WTC11 (cell line): ENCODE measurements at regions not wholly inside any gene's neighbourhood (a gene's known extent, or its start where the extent isn't known, plus 50 kb on each side); places are given as distances from the start of the nearest gene placed in this dataset.
"Not testable (repeated sequence)": the region's sequence is repeated elsewhere in the genome, so short reads cannot be mapped to it uniquely, and the experiment has no call there.

Experiments used
- ATAC-seq: fragments of 200-7000 bp; cut with Tn5 transposase; 2 replicates; pipeline ENCODE4 v1.10.0; 2021; ENCODE audit warnings: mild to moderate bottlenecking, moderate library complexity
- CTCF ChIA-PET: fragments of 300-600 bp; sonication (Branson Sonifier 250); formaldehyde crosslinking; loops from one replicate; lab custom pipeline; 2021; ENCODE audit warnings: antibody characterized with exemption; lab: Charles Lee
- POLR2A ChIA-PET: fragments of 350-600 bp; sonication (Branson Sonifier 250); formaldehyde crosslinking; loops from one replicate; lab custom pipeline; 2021; ENCODE audit warnings: antibody characterized with exemption; lab: Charles Lee
- DNase-seq: peaks from one replicate; pipeline ENCODE4 v3.0.0; 2021; ENCODE audit warnings: low spot score
- H3K27ac Mint-ChIP-seq: 2 replicates; pipeline ENCODE4 v1.8.0; 2021; ENCODE audit warnings: mixed read lengths
- H3K27me3 Mint-ChIP-seq: 2 replicates; pipeline ENCODE4 v1.8.0; 2021; ENCODE audit warnings: low read depth, mild to moderate bottlenecking, moderate library complexity, mixed read lengths
- H3K36me3 Mint-ChIP-seq: 2 replicates; pipeline ENCODE4 v1.8.0; 2021; ENCODE audit warnings: mixed read lengths
- H3K4me1 Mint-ChIP-seq: 2 replicates; pipeline ENCODE4 v1.8.0; 2022; ENCODE audit warnings: mixed read lengths
- H3K4me3 Mint-ChIP-seq: 2 replicates; pipeline ENCODE4 v1.8.0; 2021; ENCODE audit warnings: mild to moderate bottlenecking, moderate library complexity, mixed read lengths
- H3K9me3 Mint-ChIP-seq: 2 replicates; pipeline ENCODE4 v1.8.0; 2021; ENCODE audit warnings: mixed read lengths
- ARID4B ChIP-seq: sonication (generic); formaldehyde crosslinking; IDR thresholded peaks from 2 replicates; pipeline ENCODE4 v1.8.0; 2023; ENCODE audit warnings: missing genetic modification reagents, mild to moderate bottlenecking, borderline replicate concordance
- CTCF ChIP-seq: fragments of 200-600 bp; IDR thresholded peaks from 2 replicates; pipeline ENCODE4 v1.8.0; 2022; ENCODE audit warnings: antibody characterized with exemption
- ELF4 ChIP-seq: sonication (generic); formaldehyde crosslinking; IDR thresholded peaks from 2 replicates; pipeline ENCODE4 v1.8.1; 2022; ENCODE audit warnings: low read depth, mild to moderate bottlenecking, moderate library complexity, missing genetic modification reagents
- ETV6 ChIP-seq: sonication (generic); formaldehyde crosslinking; IDR thresholded peaks from 2 replicates; pipeline ENCODE4 v1.8.1; 2022; ENCODE audit warnings: mild to moderate bottlenecking, missing genetic modification reagents
- FOXP4 ChIP-seq: sonication (generic); formaldehyde crosslinking; IDR thresholded peaks from 2 replicates; pipeline ENCODE4 v1.8.0; 2022; ENCODE audit warnings: mild to moderate bottlenecking, missing genetic modification reagents
- KAT7 ChIP-seq: sonication (generic); formaldehyde crosslinking; IDR thresholded peaks from 2 replicates; pipeline ENCODE4 v1.8.1; 2023; ENCODE audit warnings: missing genetic modification reagents, mild to moderate bottlenecking, borderline replicate concordance
- MYBL2 ChIP-seq: sonication (generic); formaldehyde crosslinking; IDR thresholded peaks from 2 replicates; pipeline ENCODE4 v1.8.1; 2023; ENCODE audit warnings: mild to moderate bottlenecking, moderate library complexity, missing genetic modification reagents
- NR1H2 ChIP-seq: sonication (generic); formaldehyde crosslinking; IDR thresholded peaks from 2 replicates; pipeline ENCODE4 v1.9.0; 2021; ENCODE audit warnings: mild to moderate bottlenecking, moderate library complexity, missing genetic modification reagents
- NR2C2 ChIP-seq: sonication (generic); formaldehyde crosslinking; IDR thresholded peaks from 2 replicates; pipeline ENCODE4 v1.8.0; 2022; ENCODE audit warnings: mild to moderate bottlenecking, missing genetic modification reagents
- RORB ChIP-seq: fragments of 250-450 bp; sonication (Bioruptor Pico); IDR thresholded peaks from 2 replicates; pipeline ENCODE4 v1.9.0; 2021; ENCODE audit warnings: mild to moderate bottlenecking
- USF2 ChIP-seq: sonication (generic); formaldehyde crosslinking; IDR thresholded peaks from 2 replicates; pipeline ENCODE4 v1.8.1; 2023; ENCODE audit warnings: mild to moderate bottlenecking, missing genetic modification reagents, moderate library complexity
- ZBTB21 ChIP-seq: sonication (generic); formaldehyde crosslinking; IDR thresholded peaks from 2 replicates; pipeline ENCODE4 v1.8.1; 2023; ENCODE audit warnings: mild to moderate bottlenecking, missing genetic modification reagents, borderline replicate concordance
- ZNF219 ChIP-seq: sonication (generic); formaldehyde crosslinking; IDR thresholded peaks from 2 replicates; pipeline ENCODE4 v1.8.0; 2023; ENCODE audit warnings: missing genetic modification reagents, mild to moderate bottlenecking, borderline replicate concordance
- ZNF281 ChIP-seq: sonication (generic); formaldehyde crosslinking; IDR thresholded peaks from 2 replicates; pipeline ENCODE4 v1.8.0; 2023; ENCODE audit warnings: mild to moderate bottlenecking, missing genetic modification reagents
- TF ChIP-seq, protein P1 (sequence below): sonication (generic); formaldehyde crosslinking; IDR thresholded peaks from 2 replicates; pipeline ENCODE4 v1.8.1; 2022; ENCODE audit warnings: mild to moderate bottlenecking, moderate library complexity, missing genetic modification reagents
- TF ChIP-seq, protein P2 (sequence below): sonication (generic); formaldehyde crosslinking; IDR thresholded peaks from 2 replicates; pipeline ENCODE4 v1.8.1; 2022; ENCODE audit warnings: missing genetic modification reagents, borderline replicate concordance

GRCh38 chr6:121717686-121718085 lies 282.2 kb downstream of the GJA1 start:
- H3K27ac Mint-ChIP-seq, result no peak overlapping the region
- CTCF ChIA-PET, result no interaction called here
- no peak for ATAC-seq
- H3K9me3 Mint-ChIP-seq, result peaks cover 23% of the 10 kb centered on the region
- no peaks in the 10 kb centered on the region for H3K27me3 Mint-ChIP-seq
- no peak for DNase-seq
- no peak overlapping the region for H3K4me3 Mint-ChIP-seq
- POLR2A ChIA-PET, result no interaction called here
- TF ChIP-seq FOXP4, result no peak
- TF ChIP-seq MYBL2 (CRISPR knock-in tag), result no peak
- TF ChIP-seq NR1H2 (CRISPR knock-in tag), result no peak
- TF ChIP-seq ZNF281 (CRISPR knock-in tag), result no peak
- no peak for TF ChIP-seq NR2C2 (CRISPR knock-in tag)
- TF ChIP-seq USF2 (CRISPR knock-in tag), result no peak
- TF ChIP-seq ELF4 (CRISPR knock-in tag), result no peak
- TF ChIP-seq KAT7, result no peak
- no peak for TF ChIP-seq ZBTB21 (CRISPR knock-in tag)
- no peak for TF ChIP-seq CTCF
- TF ChIP-seq ETV6, result no peak
- TF ChIP-seq ZNF219, result no peak
- TF ChIP-seq, protein P1, sequence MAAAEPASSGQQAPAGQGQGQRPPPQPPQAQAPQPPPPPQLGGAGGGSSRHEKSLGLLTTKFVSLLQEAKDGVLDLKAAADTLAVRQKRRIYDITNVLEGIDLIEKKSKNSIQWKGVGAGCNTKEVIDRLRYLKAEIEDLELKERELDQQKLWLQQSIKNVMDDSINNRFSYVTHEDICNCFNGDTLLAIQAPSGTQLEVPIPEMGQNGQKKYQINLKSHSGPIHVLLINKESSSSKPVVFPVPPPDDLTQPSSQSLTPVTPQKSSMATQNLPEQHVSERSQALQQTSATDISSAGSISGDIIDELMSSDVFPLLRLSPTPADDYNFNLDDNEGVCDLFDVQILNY (CRISPR knock-in tag), result no peak
- H3K4me1 Mint-ChIP-seq, result no peaks in the 10 kb centered on the region
- H3K36me3 Mint-ChIP-seq, result peaks cover 16% of the 10 kb centered on the region

DNA sequence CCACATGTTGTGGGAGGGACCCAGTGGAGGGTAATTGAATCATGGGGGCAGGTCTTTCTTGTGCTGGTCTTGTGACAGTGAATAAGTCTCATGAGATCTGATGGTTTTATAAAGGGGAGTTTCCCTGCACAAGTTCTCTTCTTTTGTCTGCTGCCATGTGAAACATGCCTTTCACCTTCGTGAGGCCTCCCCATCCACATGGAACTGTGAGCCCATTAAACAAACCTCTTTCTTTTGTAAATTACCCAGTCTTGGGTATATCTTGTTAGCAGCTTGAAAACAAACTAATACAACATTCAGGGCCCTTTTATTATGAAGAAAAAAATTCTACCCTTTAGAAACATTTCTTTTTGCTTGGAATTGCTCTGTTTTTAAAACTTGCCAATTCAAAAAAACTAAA lies 285.4 kb downstream of the GJA1 start:
- peaks cover 16% of the 10 kb centered on the region for H3K36me3 Mint-ChIP-seq
- H3K4me1 Mint-ChIP-seq, H3K4me3 Mint-ChIP-seq, CTCF ChIA-PET, H3K27me3 Mint-ChIP-seq, ATAC-seq, DNase-seq, POLR2A ChIA-PET, H3K27ac Mint-ChIP-seq: not testable (repeated sequence)
- peaks cover 23% of the 10 kb centered on the region for H3K9me3 Mint-ChIP-seq

GRCh38 chr6:121723623-121724022 lies 288.2 kb downstream of the GJA1 start:
- Mint-ChIP-seq H3K36me3 (peaks cover 16% of the 10 kb centered on the region), H3K27ac (no peak overlapping the region), H3K9me3 (peaks cover 23% of the 10 kb centered on the region), H3K27me3 (no peaks in the 10 kb centered on the region), H3K4me1 (no peaks in the 10 kb centered on the region), H3K4me3 (no peak overlapping the region)
- ChIA-PET CTCF (no interaction called here), POLR2A (no interaction called here)
- ATAC-seq, result no peak
- TF ChIP-seq RORB (no peak), ARID4B (CRISPR knock-in tag) (no peak)
- TF ChIP-seq, protein P2, sequence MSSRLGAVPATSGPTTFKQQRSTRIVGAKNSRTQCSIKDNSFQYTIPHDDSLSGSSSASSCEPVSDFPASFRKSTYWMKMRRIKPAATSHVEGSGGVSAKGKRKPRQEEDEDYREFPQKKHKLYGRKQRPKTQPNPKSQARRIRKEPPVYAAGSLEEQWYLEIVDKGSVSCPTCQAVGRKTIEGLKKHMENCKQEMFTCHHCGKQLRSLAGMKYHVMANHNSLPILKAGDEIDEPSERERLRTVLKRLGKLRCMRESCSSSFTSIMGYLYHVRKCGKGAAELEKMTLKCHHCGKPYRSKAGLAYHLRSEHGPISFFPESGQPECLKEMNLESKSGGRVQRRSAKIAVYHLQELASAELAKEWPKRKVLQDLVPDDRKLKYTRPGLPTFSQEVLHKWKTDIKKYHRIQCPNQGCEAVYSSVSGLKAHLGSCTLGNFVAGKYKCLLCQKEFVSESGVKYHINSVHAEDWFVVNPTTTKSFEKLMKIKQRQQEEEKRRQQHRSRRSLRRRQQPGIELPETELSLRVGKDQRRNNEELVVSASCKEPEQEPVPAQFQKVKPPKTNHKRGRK (CRISPR knock-in tag), result no peak
- no peak for DNase-seq
